VCaP (cell line): ENCODE measurements at regions not wholly inside any gene's neighbourhood (a gene's known extent, or its start where the extent isn't known, plus 50 kb on each side); places are given as distances from the start of the nearest gene placed in this dataset.
"Not testable (repeated sequence)": the region's sequence is repeated elsewhere in the genome, so short reads cannot be mapped to it uniquely, and the experiment has no call there.

ENCODE experiments used
- H3K27ac ChIP-seq: fragments of 450-650 bp; 2 replicates; pipeline ENCODE4 v1.5.1; 2017
- CTCF ChIP-seq: fragments of 450-650 bp; conservative IDR thresholded peaks from 2 replicates; pipeline ENCODE4 v1.5.1; 2017; ENCODE audit warnings: mild to moderate bottlenecking, moderate library complexity

- no peak for TF ChIP-seq CTCF
- H3K27ac ChIP-seq = no peak overlapping the region
Observed at GRCh38 chr6:53426117-53426516, 77.4 kb upstream of the ELOVL5 start.

DNA sequence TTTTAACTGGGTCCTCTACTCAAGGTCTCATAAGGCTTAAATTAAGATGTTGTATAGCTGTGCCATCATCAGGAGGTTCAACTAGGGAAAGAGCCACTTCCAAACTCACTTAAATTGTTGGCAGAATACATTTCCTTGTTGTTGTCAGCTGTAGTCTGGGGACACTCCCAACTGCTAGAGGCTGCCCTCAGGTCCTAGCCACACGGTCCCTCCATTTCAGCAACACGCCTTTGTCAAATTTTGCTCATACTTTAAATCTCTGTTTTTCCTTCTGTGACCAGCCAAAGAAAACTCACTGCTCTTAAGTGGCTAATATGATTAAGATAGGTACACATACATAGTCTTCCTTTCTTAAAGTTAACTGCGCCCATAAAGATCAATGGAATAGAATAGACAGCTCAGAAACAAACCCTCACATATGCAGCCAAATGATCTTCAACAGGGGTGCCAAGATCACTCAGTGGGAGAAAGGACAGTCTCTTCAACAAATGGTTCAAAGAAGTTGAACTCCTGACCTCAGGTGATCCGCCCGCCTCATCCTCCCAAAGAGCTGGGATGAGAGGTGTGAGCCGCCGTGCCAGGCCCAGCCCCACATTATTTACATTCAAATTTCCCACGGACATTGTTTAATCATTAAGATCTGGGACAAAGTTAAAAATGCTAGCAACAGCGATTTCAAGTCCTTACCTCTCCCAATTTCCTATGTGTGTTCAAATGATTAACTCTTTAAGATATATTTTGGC, 76.4 kb upstream of the ELOVL5 start:
- TF ChIP-seq CTCF = no peak
- H3K27ac ChIP-seq = no peak overlapping the region

DNA sequence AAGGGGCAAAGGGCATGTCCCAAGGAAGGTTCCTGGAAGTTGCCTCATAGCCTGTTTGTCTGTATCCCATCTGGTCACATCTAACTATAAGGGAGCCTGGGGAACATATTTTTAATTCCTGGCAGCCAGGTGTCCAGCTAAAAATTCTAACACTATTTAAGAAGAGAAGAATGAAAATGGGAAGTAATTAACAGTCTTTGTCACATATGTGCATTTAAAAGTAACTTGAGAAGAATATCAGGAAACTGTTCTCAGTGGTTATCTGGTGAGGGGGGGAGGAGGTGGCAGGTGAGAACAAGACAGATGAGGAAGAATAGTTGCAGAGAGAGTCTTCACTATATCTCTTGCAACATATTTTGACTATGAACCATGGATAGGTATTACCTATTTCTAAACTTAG, 75.5 kb upstream of the ELOVL5 start:
- no peak for TF ChIP-seq CTCF
- no peak overlapping the region for H3K27ac ChIP-seq

GRCh38 chr6:53423560-53423959, 74.8 kb upstream of the ELOVL5 start:
- H3K27ac ChIP-seq = not testable (repeated sequence)

DNA sequence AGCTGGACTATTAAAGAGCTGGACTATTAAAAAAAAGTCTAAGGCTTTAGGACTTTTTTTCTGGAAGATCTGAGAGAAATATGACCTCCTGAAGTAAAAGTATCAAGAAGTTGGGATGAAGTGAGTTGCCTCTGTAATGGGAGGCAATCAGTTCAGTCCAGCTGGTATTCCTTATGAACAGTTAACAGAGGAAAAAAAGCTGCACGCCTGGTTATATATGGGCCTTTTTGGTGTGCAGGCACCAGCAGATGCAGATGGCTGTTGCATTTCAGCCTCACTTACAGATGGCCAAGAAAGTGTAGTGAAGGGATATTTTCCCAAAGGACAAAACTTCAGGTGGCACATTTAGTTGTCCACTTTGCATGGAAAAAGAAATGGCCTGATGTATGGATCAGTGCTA, 70.3 kb upstream of the ELOVL5 start:
- no peak for TF ChIP-seq CTCF
- H3K27ac ChIP-seq = no peak overlapping the region

GRCh38 chr6:53418288-53418687, 69.5 kb upstream of the ELOVL5 start:
- no peak overlapping the region for H3K27ac ChIP-seq
- no peak for TF ChIP-seq CTCF

DNA sequence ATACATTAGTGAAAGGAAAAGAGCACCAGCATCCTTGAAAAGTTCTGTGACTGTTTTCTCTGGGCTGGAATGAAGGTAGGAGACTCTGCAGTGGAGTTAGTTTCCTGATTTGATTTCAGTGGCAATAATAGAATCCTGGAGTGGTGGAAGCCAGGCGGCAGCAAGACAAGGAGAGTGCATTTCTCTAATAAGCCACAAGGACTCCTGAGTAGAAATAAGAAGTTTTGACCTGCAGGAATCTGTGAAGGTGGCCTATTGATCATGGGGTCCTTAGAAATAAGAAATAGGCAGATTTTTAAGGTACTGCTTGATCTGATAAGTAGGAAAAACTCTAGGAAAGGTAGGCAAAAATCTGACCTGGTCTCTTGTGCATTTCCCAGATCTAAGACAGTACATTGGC, 68.4 kb upstream of the ELOVL5 start:
- TF ChIP-seq CTCF = no peak

DNA sequence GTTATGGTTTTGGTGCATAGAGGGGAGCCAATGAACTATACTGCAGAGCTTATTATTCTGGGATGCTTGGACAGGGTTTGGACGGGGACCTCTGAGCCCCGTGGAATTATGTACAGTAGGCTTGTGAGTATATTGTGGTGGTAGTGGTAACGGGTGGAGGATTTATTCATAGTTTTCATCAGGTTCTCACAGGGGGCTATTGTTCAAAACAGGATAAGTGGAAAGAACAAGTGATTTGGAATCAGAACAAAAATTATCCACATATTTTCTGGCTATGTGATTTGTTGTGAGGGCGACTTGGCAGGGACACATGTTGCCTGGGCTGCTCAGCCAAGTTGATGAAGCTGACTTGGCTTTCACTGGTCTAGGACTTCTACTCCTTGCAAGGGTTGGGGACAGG, 64.6 kb upstream of the ELOVL5 start:
- no peak overlapping the region for H3K27ac ChIP-seq
- TF ChIP-seq CTCF = no peak

More for the DNA sequence above, 68.4 kb upstream of the ELOVL5 start:
- H3K27ac ChIP-seq = no peak overlapping the region
